Progenitor cell of endocrine pancreas (in vitro differentiated cells): ENCODE measurements at regions not wholly inside any gene's neighbourhood (a gene's known extent, or its start where the extent isn't known, plus 50 kb on each side); places are given as distances from the start of the nearest gene placed in this dataset.

Source experiments
- DNase-seq: peaks from one replicate; pipeline ENCODE4 v3.0.0; 2021; ENCODE audit warnings: low spot score; ENCODE audit not compliant: unreplicated experiment
- H3K27ac Mint-ChIP-seq: 2 replicates; pipeline ENCODE4 v1.8.0; 2021; ENCODE audit warnings: mild to moderate bottlenecking, moderate library complexity, mixed read lengths
- H3K27me3 Mint-ChIP-seq: 2 replicates; pipeline ENCODE4 v1.8.0; 2021; ENCODE audit warnings: mixed read lengths
- H3K36me3 Mint-ChIP-seq: 2 replicates; pipeline ENCODE4 v1.8.0; 2022; ENCODE audit warnings: mixed read lengths; ENCODE audit not compliant: insufficient read depth
- H3K4me1 Mint-ChIP-seq: 2 replicates; pipeline ENCODE4 v1.8.0; 2021; ENCODE audit warnings: low read depth, mixed read lengths
- H3K4me3 Mint-ChIP-seq: 2 replicates; pipeline ENCODE4 v1.8.0; 2021; ENCODE audit warnings: low read depth, mild to moderate bottlenecking, moderate library complexity, mixed read lengths
- H3K9me3 Mint-ChIP-seq: 2 replicates; pipeline ENCODE4 v1.8.0; 2021; ENCODE audit warnings: low read depth, mixed read lengths
- CTCF ChIP-seq: fragments of 200-600 bp; sonication (generic); IDR thresholded peaks from one replicate; pipeline ENCODE4 v1.5.0; 2021; ENCODE audit warnings: antibody characterized with exemption, mild to moderate bottlenecking; ENCODE audit not compliant: unreplicated experiment

- H3K9me3 Mint-ChIP-seq, result peaks cover 3% of the 10 kb centered on the region
- H3K36me3 Mint-ChIP-seq, result no peaks in the 10 kb centered on the region
- no peak overlapping the region for H3K4me3 Mint-ChIP-seq
- H3K27me3 Mint-ChIP-seq, result peaks cover 24% of the 10 kb centered on the region
- no peak for TF ChIP-seq CTCF
- H3K4me1 Mint-ChIP-seq, result peaks cover 7% of the 10 kb centered on the region
- no peak overlapping the region for H3K27ac Mint-ChIP-seq
- no peak for DNase-seq
Measured at GRCh38 chr2:120604767-120605166, 130.9 kb upstream of the GLI2 start.

DNA sequence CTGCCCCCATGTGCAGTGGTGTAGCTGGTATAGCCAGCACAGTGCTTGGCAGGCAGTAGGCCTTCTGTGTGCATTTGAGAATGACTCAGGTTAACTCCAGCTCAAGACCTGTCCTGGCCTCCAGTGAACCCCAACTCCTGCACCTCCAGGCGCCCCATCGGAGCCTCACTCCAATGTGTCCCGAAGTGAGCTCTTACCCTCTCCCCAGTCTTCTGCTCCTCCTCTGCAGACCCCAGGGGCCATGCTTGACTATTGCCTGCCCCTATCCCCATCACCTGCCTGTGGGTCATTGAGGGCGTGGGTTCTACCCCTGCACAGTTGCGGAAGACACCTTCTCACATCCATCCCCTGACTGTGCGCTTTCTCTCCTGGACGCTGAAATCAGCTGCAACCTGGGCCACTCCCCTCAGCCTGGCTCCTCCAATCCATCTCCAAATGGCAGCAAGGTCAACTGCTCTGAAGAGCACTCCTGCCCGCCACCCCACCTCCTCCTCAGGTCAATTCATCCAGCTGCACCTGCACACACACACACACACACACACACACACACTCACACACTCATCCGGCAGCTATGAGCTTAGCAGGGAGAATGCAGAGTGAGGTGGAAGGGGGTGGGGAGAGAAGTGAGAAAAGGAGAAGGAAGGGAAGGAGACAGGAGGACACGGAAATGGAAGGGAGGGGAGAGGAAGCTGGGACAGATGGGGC is 130.3 kb upstream of the GLI2 start:
- Mint-ChIP-seq H3K27ac (peak overlapping the region; percentile 5), H3K27me3 (peaks cover 27% of the 10 kb centered on the region), H3K4me3 (no peak overlapping the region), H3K9me3 (peaks cover 3% of the 10 kb centered on the region), H3K36me3 (no peaks in the 10 kb centered on the region), H3K4me1 (peaks cover 7% of the 10 kb centered on the region)
- no peak for TF ChIP-seq CTCF
- peak; percentile 22 for DNase-seq

- Mint-ChIP-seq H3K9me3 (peaks cover 3% of the 10 kb centered on the region), H3K4me3 (no peak overlapping the region), H3K36me3 (no peaks in the 10 kb centered on the region), H3K4me1 (peaks cover 7% of the 10 kb centered on the region), H3K27me3 (peaks cover 25% of the 10 kb centered on the region), H3K27ac (no peak overlapping the region)
- DNase-seq, result no peak
- TF ChIP-seq CTCF, result no peak
Measured at GRCh38 chr2:120606280-120606679, 129.4 kb upstream of the GLI2 start.

DNA sequence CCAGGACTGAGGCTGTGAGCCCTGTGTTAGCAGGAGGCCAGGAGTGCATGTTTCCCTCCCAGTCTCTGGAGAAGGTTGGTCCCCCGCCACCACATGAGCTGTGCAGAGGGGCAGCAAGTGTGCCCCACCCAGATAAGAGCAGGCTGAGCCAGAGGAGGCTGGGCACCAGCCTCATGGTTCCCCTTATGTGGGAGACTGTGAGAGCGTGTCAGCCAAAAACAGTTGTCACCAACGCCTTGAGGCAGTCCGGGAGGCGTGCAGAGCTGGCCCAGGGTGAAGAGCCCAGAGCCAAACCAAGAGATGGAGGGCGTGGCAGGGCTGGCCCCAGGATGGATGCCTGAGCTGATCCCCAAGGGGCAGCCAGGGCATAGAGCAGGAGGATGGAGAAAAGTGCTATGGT is 128.7 kb upstream of the GLI2 start:
- Mint-ChIP-seq H3K9me3 (peaks cover 3% of the 10 kb centered on the region), H3K27ac (peak overlapping the region; percentile 30), H3K27me3 (peaks cover 26% of the 10 kb centered on the region), H3K4me3 (no peak overlapping the region), H3K4me1 (peaks cover 7% of the 10 kb centered on the region), H3K36me3 (no peaks in the 10 kb centered on the region)
- no peak for TF ChIP-seq CTCF
- DNase-seq, result no peak

- peaks cover 7% of the 10 kb centered on the region for H3K4me1 Mint-ChIP-seq
- no peak for DNase-seq
- H3K27me3 Mint-ChIP-seq, result peaks cover 29% of the 10 kb centered on the region
- H3K36me3 Mint-ChIP-seq, result no peaks in the 10 kb centered on the region
- no peak overlapping the region for H3K4me3 Mint-ChIP-seq
- TF ChIP-seq CTCF, result no peak
- no peak overlapping the region for H3K27ac Mint-ChIP-seq
- H3K9me3 Mint-ChIP-seq, result peaks cover 3% of the 10 kb centered on the region
Measured at GRCh38 chr2:120607506-120607905, 128.2 kb upstream of the GLI2 start.
